HepG2 (cell line): ENCODE measurements at regions not wholly inside any gene's neighbourhood (a gene's known extent, or its start where the extent isn't known, plus 50 kb on each side); places are given as distances from the start of the nearest gene placed in this dataset.

Experiments used
- EEA1 ChIP-seq: sonication (generic); formaldehyde crosslinking; IDR thresholded peaks from 2 replicates; pipeline ENCODE4 v1.5.1; 2020; ENCODE audit warnings: mild to moderate bottlenecking, missing genetic modification reagents, borderline replicate concordance
- FOXJ3 ChIP-seq: sonication (generic); formaldehyde crosslinking; IDR thresholded peaks from 2 replicates; pipeline ENCODE4 v1.4.0; 2020; ENCODE audit warnings: missing genetic modification reagents, mild to moderate bottlenecking, borderline replicate concordance
- FOXM1 ChIP-seq: sonication (generic); formaldehyde crosslinking; IDR thresholded peaks from 2 replicates; pipeline ENCODE4 v1.5.0; 2020; ENCODE audit warnings: missing genetic modification reagents
- HMGXB3 ChIP-seq: sonication (generic); formaldehyde crosslinking; IDR thresholded peaks from 2 replicates; pipeline ENCODE4 v1.4.0; 2020; ENCODE audit warnings: missing genetic modification reagents, borderline replicate concordance
- HOXD1 ChIP-seq: sonication (generic); formaldehyde crosslinking; IDR thresholded peaks from 2 replicates; pipeline ENCODE4 v1.5.0; 2020; ENCODE audit warnings: missing genetic modification reagents
- IKZF4 ChIP-seq: sonication (generic); formaldehyde crosslinking; IDR thresholded peaks from 2 replicates; pipeline ENCODE4 v1.5.1; 2020; ENCODE audit warnings: borderline replicate concordance, mild to moderate bottlenecking, low read depth, missing genetic modification reagents; ENCODE audit errors: not compliant biosample characterization
- KDM5A ChIP-seq: fragments of 200-600 bp; sonication (generic); IDR thresholded peaks from 2 replicates; pipeline ENCODE4 v1.7.0; 2018; ENCODE audit warnings: antibody characterized with exemption, mild to moderate bottlenecking, low read length, borderline replicate concordance
- KMT2B ChIP-seq: IDR thresholded peaks from 2 replicates; pipeline ENCODE4 v1.6.1; 2016; ENCODE audit warnings: missing genetic modification reagents, missing compliant biosample characterization
- LRRFIP1 ChIP-seq: sonication (generic); formaldehyde crosslinking; conservative IDR thresholded peaks from 2 replicates; pipeline ENCODE4 v1.4.0; 2020; ENCODE audit warnings: missing genetic modification reagents
- MIER3 ChIP-seq: IDR thresholded peaks from 2 replicates; pipeline ENCODE4 v1.6.1; 2016; ENCODE audit warnings: missing compliant biosample characterization, borderline replicate concordance
- MNT ChIP-seq: fragments of 450-650 bp; IDR thresholded peaks from 2 replicates; pipeline ENCODE4 v1.6.1; 2016
- PATZ1 ChIP-seq: sonication (generic); formaldehyde crosslinking; IDR thresholded peaks from 2 replicates; pipeline ENCODE4 v1.4.0; 2020; ENCODE audit warnings: missing genetic modification reagents
- YY1 ChIP-seq: IDR thresholded peaks from 2 replicates; pipeline ENCODE4 v1.6.1; 2011; ENCODE audit warnings: low read length, low read depth, moderate library complexity, mild to moderate bottlenecking; ENCODE audit not compliant: insufficient read depth, insufficient replicate concordance
- ZFAT ChIP-seq: sonication (generic); formaldehyde crosslinking; conservative IDR thresholded peaks from 2 replicates; pipeline ENCODE4 v1.8.1; 2023; ENCODE audit warnings: missing genetic modification reagents, inconsistent platforms
- ZFP36L1 ChIP-seq: sonication (generic); formaldehyde crosslinking; IDR thresholded peaks from 2 replicates; pipeline ENCODE4 v1.8.0; 2022; ENCODE audit warnings: mild to moderate bottlenecking, missing genetic modification reagents, moderate library complexity
- ZNF12 ChIP-seq: sonication (generic); formaldehyde crosslinking; IDR thresholded peaks from 2 replicates; pipeline ENCODE4 v1.5.0; 2020; ENCODE audit warnings: missing genetic modification reagents
- ZNF749 ChIP-seq: sonication (generic); formaldehyde crosslinking; IDR thresholded peaks from 2 replicates; pipeline ENCODE4 v1.8.0; 2022; ENCODE audit warnings: mild to moderate bottlenecking, missing genetic modification reagents, moderate library complexity, borderline replicate concordance
- ZNF75D ChIP-seq: sonication (generic); formaldehyde crosslinking; IDR thresholded peaks from 2 replicates; pipeline ENCODE4 v1.8.1; 2023; ENCODE audit warnings: missing genetic modification reagents, mild to moderate bottlenecking, borderline replicate concordance
- ZNF766 ChIP-seq: sonication (generic); formaldehyde crosslinking; IDR thresholded peaks from 2 replicates; pipeline ENCODE4 v1.5.0; 2020; ENCODE audit warnings: missing genetic modification reagents, borderline replicate concordance
- ZSCAN25 ChIP-seq: sonication (generic); formaldehyde crosslinking; IDR thresholded peaks from 2 replicates; pipeline ENCODE4 v1.8.0; 2022; ENCODE audit warnings: mild to moderate bottlenecking, missing genetic modification reagents

GRCh38 chr10:78550716-78551115 lies 517.1 kb downstream of the RPS24 start (continued):
- no peak for TF ChIP-seq MNT
- no peak for TF ChIP-seq ZNF12 (CRISPR knock-in tag)
- TF ChIP-seq PATZ1 (CRISPR knock-in tag), result peak; percentile 62
- TF ChIP-seq ZFAT (CRISPR knock-in tag), result no peak
- TF ChIP-seq MIER3 (CRISPR knock-in tag), result peak; percentile 57; the same call in 1 of the 2 replicates
- no peak for TF ChIP-seq ZNF75D (CRISPR knock-in tag)
- no peak for TF ChIP-seq EEA1 (CRISPR knock-in tag)
- TF ChIP-seq LRRFIP1 (CRISPR knock-in tag), result no peak
- TF ChIP-seq ZFP36L1 (CRISPR knock-in tag), result peak; percentile 89
- peak; percentile 64; the same call in 1 of the 2 replicates for TF ChIP-seq ZNF766 (CRISPR knock-in tag)
- 0 out of 2 replicates have a peak, but pooled peaks have one; percentile 49 for TF ChIP-seq FOXM1 (CRISPR knock-in tag)
- TF ChIP-seq ZNF749 (CRISPR knock-in tag), result no peak
- no peak for TF ChIP-seq KMT2B (CRISPR knock-in tag)
- TF ChIP-seq FOXJ3 (CRISPR knock-in tag), result peak; percentile 66
- peak; percentile 48; the same call in 1 of the 2 replicates for TF ChIP-seq HOXD1 (CRISPR knock-in tag)
- TF ChIP-seq YY1, result no peak
- TF ChIP-seq KDM5A, result no peak
- TF ChIP-seq ZSCAN25 (CRISPR knock-in tag), result peak; percentile 78; the same call in 1 of the 2 replicates
- TF ChIP-seq IKZF4 (CRISPR knock-in tag), result no peak
- no peak for TF ChIP-seq HMGXB3
